ENCODE measurements at regions not wholly inside any gene's neighbourhood (a gene's known extent, or its start where the extent isn't known, plus 50 kb on each side); places are given as distances from the start of the nearest gene placed in this dataset.

- DNase-seq (ENCODE audit: low spot score), result no peak
- no peak for TF ChIP-seq CTCF (IDR thresholded peaks at IDR 0.05)
- ATAC-seq (ENCODE audit: low FRiP score), result no peak
Measured at GRCh38 chr4:173707658-173708419, 177.8 kb upstream of the HAND2 start.

GRCh38 chr4:173704201-173704600, 174.2 kb upstream of the HAND2 start:
- no peak for TF ChIP-seq CTCF (IDR thresholded peaks at IDR 0.05)
- ATAC-seq (ENCODE audit: low FRiP score) (no peak), DNase-seq (ENCODE audit: low spot score) (no peak)

GRCh38 chr4:173703021-173703420, 173.0 kb upstream of the HAND2 start:
- DNase-seq (ENCODE audit: low spot score) (no peak), ATAC-seq (ENCODE audit: low FRiP score) (no peak)
- no peak for TF ChIP-seq CTCF (IDR thresholded peaks at IDR 0.05)

- no peak for TF ChIP-seq CTCF (IDR thresholded peaks at IDR 0.05)
- DNase-seq (ENCODE audit: low spot score) (no peak), ATAC-seq (ENCODE audit: low FRiP score) (no peak)
Measured at GRCh38 chr4:173700650-173701049, 170.6 kb upstream of the HAND2 start.

- DNase-seq (ENCODE audit: low spot score), result no peak
- no peak for ATAC-seq (ENCODE audit: low FRiP score)
- no peak for TF ChIP-seq CTCF (IDR thresholded peaks at IDR 0.05)
Measured at GRCh38 chr4:173699841-173700475, 169.9 kb upstream of the HAND2 start.

GRCh38 chr4:173698557-173699262, 168.7 kb upstream of the HAND2 start:
- no peak for TF ChIP-seq CTCF (IDR thresholded peaks at IDR 0.05)
- no peak for DNase-seq (ENCODE audit: low spot score)
- ATAC-seq (ENCODE audit: low FRiP score), result no peak

Data from omental fat pad (tissue), 3 donors.